DMS79 treated with DMSO at 0.1 percent for 48 hours (cell line): ENCODE measurements at regions not wholly inside any gene's neighbourhood (a gene's known extent, or its start where the extent isn't known, plus 50 kb on each side); places are given as distances from the start of the nearest gene placed in this dataset.
A peak's percentile ranks its signal among the peaks of the same experiment; 100 is the strongest.

Source experiments
- DNase-seq: peaks from one replicate; lab custom pipeline; 2025; lab: John Stamatoyannopoulos, UW

DNA sequence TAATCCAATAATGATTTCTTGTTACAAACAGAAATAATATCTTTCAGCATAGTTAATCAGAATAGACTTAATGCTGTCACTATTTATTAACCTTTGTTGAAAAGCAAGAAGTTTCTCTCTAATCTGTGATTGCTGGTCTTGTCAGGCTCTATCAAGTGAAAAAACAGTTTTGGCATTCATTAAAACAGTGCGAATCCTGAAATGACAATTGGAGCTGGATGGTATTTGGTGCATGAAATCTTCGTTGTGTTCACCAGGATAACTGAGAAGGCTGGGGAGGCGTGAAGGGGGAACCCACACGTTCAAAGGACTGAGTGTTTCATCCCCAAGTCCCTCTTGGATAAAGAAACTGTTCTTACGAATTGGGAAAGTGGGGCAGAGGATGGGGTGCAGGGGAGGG is 190.2 kb upstream of the MYL2 start:
- no peak for DNase-seq

GRCh38 chr12:111108726-111109125 is 188.3 kb upstream of the MYL2 start:
- no peak for DNase-seq

DNA sequence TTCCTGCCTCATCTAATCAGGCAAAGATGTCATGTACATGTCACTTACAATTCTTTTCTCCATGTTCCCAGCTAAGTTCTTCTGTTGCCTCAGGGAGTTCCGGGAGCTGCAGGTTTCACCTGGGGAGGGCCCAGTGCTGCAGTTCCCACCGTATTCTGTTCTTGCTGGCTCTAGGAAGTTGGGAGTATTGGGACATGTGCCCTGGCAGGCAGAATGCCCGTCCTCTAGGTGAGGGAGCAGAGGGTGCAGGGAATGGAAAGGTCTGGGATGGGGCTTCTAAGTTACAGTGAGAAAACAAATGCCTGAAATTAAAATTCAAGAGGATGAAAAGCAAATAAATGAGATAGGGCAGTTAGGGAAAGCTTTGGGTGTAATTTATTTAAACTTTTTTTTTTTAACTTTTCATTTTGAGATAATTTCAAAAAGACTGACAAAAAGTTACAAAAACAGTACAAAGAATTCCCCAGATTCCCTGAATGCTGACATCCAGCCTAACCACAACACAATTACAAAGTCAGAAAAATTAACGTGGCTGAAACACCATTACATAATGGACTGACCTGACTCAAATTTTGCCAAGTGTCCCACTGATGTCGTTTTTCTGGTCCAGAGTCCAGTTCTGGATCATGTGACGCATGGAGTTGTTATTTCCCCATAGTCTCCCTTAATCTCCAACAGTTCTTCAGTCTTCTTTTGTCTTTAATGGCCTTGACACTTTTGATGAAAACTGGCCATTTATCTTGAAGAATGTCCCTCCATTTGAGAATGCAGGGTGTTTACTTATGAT is 187.2 kb upstream of the MYL2 start:
- no peak for DNase-seq

GRCh38 chr12:111105294-111105693 is 184.9 kb upstream of the MYL2 start:
- DNase-seq, result no peak

GRCh38 chr12:111103583-111103982 is 183.2 kb upstream of the MYL2 start:
- DNase-seq, result no peak

DNA sequence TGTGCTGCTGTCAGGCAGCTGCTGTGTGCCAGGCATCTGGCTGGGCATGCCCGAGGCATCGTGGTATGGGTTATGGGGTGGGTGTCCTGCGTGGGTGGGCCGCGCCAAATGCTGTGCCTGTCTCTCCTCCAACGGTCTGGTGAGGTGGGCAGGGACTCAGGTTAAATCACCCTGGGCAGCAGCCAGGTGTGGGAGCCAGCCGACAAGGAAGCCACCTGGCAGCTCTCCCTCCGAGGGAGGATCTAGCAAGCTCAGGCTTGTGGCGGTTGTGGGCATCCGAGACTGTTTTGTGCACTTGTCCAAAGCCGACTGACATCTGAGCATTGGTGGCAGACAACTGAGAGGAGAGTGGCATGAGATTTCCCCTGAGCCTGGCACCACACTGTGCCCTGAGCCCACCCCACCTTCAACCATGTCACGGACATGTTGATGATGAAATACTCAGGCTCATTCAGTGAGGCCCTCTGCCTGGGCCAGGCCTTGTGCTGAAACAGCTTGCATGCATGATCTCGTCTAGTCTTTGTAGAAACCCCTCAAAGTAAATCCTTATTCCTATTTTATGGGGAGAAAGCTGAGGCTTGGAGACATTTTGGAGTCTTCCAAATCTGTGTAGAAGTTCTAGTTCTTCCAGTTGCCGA is 181.8 kb upstream of the MYL2 start:
- peak; percentile 33 for DNase-seq

- DNase-seq, result no peak
These were observed 180.6 kb upstream of the MYL2 start for GRCh38 chr12:111101003-111101402.

DNA sequence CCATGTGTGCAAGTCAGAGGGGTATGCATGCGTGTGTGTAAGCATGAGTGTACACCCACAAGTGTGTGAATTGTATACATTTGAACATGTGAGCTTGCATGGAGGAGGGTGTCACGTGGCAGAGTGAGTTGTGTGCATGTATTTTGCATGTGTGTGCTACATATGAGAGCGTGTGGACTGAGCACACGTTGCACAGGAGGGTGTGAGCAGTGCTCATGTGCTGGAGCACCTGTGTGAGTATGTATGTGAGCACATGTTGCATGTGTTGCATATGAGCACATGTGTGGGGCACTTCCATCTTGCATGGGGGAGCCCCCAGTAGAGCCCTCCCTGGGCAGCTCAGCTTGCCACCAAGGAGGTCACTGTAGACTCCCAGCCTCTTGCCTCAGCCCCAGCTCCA is 180.2 kb upstream of the MYL2 start:
- no peak for DNase-seq

DNA sequence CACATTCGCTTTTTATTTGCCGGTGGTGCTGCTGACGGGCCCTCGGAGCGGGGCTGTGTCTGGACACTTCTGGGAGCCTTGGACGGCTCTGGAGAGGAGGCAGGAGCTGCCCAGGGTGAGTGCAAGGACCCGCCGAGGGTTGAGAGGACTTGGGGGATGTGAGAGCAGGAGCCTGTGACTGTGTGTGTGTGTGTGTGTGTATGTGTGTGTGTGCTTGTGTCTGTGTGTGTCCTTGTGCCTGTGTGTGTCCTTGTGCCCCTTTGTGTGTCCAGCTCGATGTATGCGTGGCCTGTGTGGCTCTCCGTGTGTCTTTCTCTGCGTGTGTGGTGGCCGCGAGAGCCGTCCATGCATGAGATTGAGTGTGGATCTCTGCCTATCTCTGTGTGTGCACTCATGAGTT is 179.6 kb upstream of the MYL2 start:
- no peak for DNase-seq

GRCh38 chr12:111099186-111099585 is 178.8 kb upstream of the MYL2 start:
- DNase-seq, result no peak

- no peak for DNase-seq
These were observed 174.0 kb upstream of the MYL2 start for GRCh38 chr12:111094157-111095010.

- DNase-seq, result no peak
These were observed 173.2 kb upstream of the MYL2 start for GRCh38 chr12:111093428-111094142.

GRCh38 chr12:111091051-111091450 is 170.7 kb upstream of the MYL2 start:
- no peak for DNase-seq

- no peak for DNase-seq
These were observed 169.2 kb upstream of the MYL2 start for GRCh38 chr12:111089616-111090015.

GRCh38 chr12:111088409-111088808 is 168.0 kb upstream of the MYL2 start:
- DNase-seq, result no peak

DNA sequence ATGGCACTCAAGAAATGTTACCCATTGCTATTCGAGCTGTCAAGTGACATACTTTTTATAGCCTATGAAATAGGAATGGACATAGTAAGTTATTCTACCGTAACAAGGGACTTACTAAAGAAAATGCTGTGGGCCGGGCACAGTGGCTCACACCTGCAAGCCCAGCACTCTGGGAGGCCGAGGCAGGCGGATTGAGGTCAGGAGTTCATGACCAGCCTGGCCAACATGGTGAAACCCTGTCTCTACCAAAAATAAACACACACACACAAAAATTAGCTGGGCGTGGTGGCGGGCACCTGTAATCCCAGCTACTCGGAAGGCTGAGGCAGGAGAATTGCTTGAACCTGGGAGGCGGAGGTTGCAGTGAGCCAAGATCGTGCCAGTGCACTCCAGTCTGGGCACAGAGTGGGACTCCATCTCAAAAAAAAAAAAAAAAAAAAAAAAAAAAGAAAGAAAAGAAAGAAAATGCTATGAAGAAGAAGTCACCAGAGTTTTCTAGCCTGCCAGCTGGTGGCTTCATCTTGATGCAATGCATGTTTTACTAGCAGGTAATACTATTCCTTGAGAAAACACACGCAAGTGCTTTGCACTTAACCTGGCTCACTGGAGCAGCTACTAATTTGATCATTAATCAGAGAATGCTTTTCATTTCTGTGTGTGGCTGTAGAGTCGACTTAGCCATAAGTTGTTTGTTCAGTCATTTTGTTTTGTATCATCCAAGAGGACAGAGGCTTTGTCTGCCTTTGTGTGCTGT is 166.7 kb upstream of the MYL2 start:
- no peak for DNase-seq

DNA sequence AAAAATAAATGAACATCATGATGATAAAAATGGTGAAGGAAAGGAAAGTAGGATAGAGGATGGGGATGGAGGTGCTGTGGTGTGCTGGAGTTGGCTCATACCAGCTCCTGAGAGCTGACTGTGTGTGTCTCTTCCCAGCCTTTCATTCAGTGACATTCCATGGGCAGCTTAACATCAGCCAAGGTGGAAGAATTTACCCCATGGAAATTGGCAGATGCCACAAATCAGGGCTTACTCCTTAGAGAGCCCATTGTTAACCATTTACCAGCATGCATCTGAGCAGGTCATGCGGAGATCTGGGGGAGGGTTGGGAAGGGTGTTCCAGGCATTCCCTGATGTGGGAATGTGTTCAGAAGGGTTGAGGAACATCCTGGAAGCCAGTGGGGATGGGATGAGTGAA is 164.7 kb upstream of the MYL2 start:
- DNase-seq, result no peak

GRCh38 chr12:111084605-111085004 is 164.2 kb upstream of the MYL2 start:
- DNase-seq, result no peak

- no peak for DNase-seq
These were observed 163.8 kb upstream of the MYL2 start for GRCh38 chr12:111084158-111084557.

GRCh38 chr12:111081600-111081999 is 161.2 kb upstream of the MYL2 start:
- DNase-seq, result no peak

DNA sequence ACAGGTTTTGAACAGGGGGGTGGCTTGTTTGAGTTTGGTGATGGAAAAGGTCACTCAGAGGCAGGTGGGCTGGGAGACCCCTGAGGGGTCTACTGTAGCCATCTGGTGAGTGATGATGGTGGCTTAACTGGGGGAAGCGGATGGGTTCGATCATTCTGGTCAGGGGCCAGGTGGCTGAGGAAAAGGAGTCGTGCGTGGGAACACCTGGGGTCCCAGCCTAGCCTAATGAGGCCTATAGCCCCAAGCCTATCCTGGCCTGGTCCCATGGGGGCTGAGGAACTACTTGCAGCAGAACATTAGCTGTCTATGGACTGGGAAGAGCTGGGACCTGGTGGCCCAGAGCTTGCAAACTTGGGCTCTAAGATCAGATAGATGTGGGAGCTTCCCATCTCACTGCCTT is 158.4 kb upstream of the MYL2 start:
- DNase-seq, result no peak
